Adipocyte (in vitro differentiated cells): ENCODE measurements at regions not wholly inside any gene's neighbourhood (a gene's known extent, or its start where the extent isn't known, plus 50 kb on each side); places are given as distances from the start of the nearest gene placed in this dataset.
"Not testable (repeated sequence)": the region's sequence is repeated elsewhere in the genome, so short reads cannot be mapped to it uniquely, and the experiment has no call there.

Experiments used
- DNase-seq: peaks from one replicate; pipeline ENCODE4 v3.0.0-alpha.2; 2015; ENCODE audit warnings: low read depth
- H3K27me3 ChIP-seq: replicated peaks from 2 replicates; pipeline ENCODE4 v1.7.0; 2013; ENCODE audit warnings: mild to moderate bottlenecking, low read length, moderate library complexity; ENCODE audit not compliant: control insufficient read depth, insufficient read depth
- H3K36me3 ChIP-seq: 2 replicates; pipeline ENCODE4 v1.7.0; 2013; ENCODE audit warnings: low read length, mild to moderate bottlenecking, moderate library complexity; ENCODE audit not compliant: control insufficient read depth, insufficient read depth, severe bottlenecking
- H3K4me1 ChIP-seq: 2 replicates; pipeline ENCODE4 v1.7.0; 2013; ENCODE audit warnings: mild to moderate bottlenecking, low read length, moderate library complexity; ENCODE audit not compliant: control insufficient read depth, insufficient read depth
- H3K4me3 ChIP-seq: 2 replicates; pipeline ENCODE4 v1.7.0; 2013; ENCODE audit warnings: mild to moderate bottlenecking, low read length, moderate library complexity
- H3K9ac ChIP-seq: 2 replicates; pipeline ENCODE4 v1.7.0; 2013; ENCODE audit warnings: mild to moderate bottlenecking, low read length, moderate library complexity
- H3K9me3 ChIP-seq: 2 replicates; pipeline ENCODE4 v1.7.0; 2013; ENCODE audit warnings: mild to moderate bottlenecking, low read length, moderate library complexity; ENCODE audit not compliant: control insufficient read depth

DNA sequence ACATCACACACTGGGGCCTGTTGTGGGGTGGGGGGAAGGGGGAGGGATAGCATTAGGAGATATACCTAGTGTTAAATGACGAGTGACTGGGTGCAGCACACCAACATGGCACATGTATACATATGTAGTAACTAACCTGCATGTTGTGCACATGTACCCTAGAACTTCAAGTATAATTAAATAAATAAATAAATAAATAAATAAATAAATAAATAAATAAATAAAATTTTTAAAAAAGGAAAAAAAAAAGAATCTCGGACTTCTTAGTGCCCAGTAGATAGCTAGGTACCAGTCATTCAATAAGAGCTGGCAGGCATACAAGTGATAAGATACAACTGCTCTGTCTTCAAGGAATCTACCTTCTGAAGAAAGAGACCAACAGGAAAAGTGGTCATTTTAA lies 287.6 kb upstream of the PPARGC1A start:
- H3K4me3 ChIP-seq, H3K36me3 ChIP-seq, H3K9ac ChIP-seq, H3K9me3 ChIP-seq, H3K4me1 ChIP-seq, H3K27me3 ChIP-seq, DNase-seq: not testable (repeated sequence)

GRCh38 chr4:24175707-24176106 lies 285.9 kb upstream of the PPARGC1A start:
- Histone ChIP-seq H3K4me3 (no peak overlapping the region), H3K36me3 (no peaks in the 10 kb centered on the region), H3K9ac (no peak overlapping the region), H3K9me3 (no peaks in the 10 kb centered on the region), H3K4me1 (no peaks in the 10 kb centered on the region), H3K27me3 (no peaks in the 10 kb centered on the region)
- DNase-seq: no peak

DNA sequence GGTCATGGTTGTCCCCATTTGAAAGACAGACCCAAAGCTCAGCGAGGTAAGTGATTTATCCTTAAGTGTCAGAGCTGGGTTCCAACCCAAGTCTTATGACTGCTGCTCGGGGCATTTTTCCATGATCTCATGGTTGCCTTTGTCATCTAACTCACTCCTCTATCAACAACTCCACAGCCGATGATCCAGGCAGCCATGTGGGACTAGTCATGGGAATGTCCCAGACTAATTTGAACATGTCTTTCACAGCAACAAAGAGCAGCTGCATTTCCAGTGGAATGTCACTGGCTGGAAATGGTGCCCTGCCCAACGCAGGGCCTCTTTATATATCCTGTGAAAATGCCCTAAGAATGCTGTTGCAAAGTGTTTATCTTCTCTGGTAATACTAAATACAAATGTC lies 284.8 kb upstream of the PPARGC1A start:
- Histone ChIP-seq H3K9me3 (no peaks in the 10 kb centered on the region), H3K9ac (no peak overlapping the region), H3K4me3 (no peak overlapping the region), H3K4me1 (no peaks in the 10 kb centered on the region), H3K36me3 (no peaks in the 10 kb centered on the region), H3K27me3 (no peaks in the 10 kb centered on the region)
- no peak for DNase-seq

DNA sequence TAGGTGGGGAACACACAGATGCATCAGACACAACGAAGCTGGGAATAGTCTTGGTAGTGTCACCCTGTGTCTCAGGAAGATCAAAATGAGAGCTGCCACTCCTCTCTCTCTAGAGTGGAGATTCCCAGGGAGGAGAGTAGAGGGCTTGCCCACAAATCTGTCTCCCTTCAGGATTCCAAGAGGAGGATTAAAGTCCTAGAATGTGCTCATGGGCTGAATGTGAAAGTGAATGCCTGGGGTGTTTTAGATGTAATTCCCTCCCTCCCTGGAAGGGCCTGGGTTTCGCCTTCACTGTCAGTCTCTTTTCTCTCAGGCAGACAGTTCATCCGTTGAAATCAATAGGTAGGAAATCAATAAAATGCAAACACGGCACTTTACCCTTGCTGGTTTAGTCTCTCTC lies 282.6 kb upstream of the PPARGC1A start:
- Histone ChIP-seq H3K4me3 (no peak overlapping the region), H3K9me3 (no peaks in the 10 kb centered on the region), H3K36me3 (no peaks in the 10 kb centered on the region), H3K27me3 (no peaks in the 10 kb centered on the region), H3K9ac (no peak overlapping the region), H3K4me1 (no peaks in the 10 kb centered on the region)
- no peak for DNase-seq

DNA sequence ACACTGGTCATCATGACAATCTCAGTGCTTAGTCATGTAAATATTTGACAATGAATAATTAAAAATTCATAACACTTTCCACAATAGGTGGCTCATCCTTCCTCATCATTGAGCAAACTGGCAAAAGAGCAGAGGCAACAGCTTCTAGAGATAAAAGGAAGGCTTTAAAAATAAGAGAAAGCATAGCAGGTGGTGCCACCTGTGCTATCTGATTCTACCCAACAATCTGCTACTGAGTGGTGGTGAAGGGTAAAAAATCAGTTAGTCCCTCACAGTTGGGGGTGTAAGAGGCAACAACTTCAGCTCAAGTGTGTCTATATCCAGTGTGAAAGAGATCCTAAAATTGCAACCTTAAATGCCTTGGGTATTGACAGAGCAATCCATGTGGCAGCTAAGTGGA lies 280.1 kb upstream of the PPARGC1A start:
- no peaks in the 10 kb centered on the region for H3K36me3 ChIP-seq
- no peaks in the 10 kb centered on the region for H3K27me3 ChIP-seq
- H3K4me1 ChIP-seq: no peaks in the 10 kb centered on the region
- H3K9ac ChIP-seq: no peak overlapping the region
- no peak for DNase-seq
- no peaks in the 10 kb centered on the region for H3K9me3 ChIP-seq
- no peak overlapping the region for H3K4me3 ChIP-seq

DNA sequence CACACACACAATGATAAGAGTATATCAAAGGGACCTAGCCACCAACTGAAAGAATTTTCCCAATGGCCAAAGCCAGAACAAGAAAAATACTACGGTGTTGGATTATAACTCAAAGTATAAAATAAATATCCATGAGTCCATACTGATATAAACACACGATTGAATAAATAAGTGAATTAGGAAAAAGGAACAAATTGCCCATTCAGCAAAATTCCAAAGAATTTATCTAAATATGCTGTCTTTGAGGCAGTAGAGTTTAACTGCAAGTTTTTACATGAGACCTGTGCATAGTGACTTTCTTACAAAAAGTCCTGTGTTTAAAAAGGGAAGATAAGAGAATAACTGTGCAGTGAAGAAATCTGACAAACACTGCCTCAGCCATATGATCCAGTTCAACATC lies 278.8 kb upstream of the PPARGC1A start:
- Histone ChIP-seq H3K36me3 (no peaks in the 10 kb centered on the region), H3K9me3 (no peaks in the 10 kb centered on the region), H3K4me1 (no peaks in the 10 kb centered on the region), H3K27me3 (no peaks in the 10 kb centered on the region), H3K9ac (no peak overlapping the region), H3K4me3 (no peak overlapping the region)
- no peak for DNase-seq

DNA sequence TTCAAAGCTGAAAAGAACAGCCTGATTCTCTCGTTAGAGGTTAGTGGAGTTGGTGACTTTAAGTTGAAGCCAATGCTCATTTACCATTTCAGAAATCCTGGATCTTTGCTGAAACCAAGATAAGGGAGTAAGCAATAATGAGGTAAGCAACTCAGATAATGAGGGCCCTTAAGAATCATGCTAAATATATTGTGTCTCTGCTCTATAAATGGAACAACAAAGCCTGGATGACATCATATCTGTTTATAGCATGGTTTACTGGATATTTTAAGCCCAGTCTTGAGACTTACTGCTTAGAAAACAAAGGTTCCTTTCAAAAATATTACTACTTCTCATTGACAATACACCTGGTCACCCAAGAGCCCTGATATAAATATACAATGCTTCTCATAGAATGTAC lies 276.7 kb upstream of the PPARGC1A start:
- no peaks in the 10 kb centered on the region for H3K9me3 ChIP-seq
- H3K36me3 ChIP-seq: no peaks in the 10 kb centered on the region
- H3K4me1 ChIP-seq: no peaks in the 10 kb centered on the region
- no peak for DNase-seq
- no peak overlapping the region for H3K4me3 ChIP-seq
- H3K27me3 ChIP-seq: no peaks in the 10 kb centered on the region
- no peak overlapping the region for H3K9ac ChIP-seq

- Histone ChIP-seq H3K4me1 (no peaks in the 10 kb centered on the region), H3K4me3 (no peak overlapping the region), H3K9me3 (no peaks in the 10 kb centered on the region)
Measured at GRCh38 chr4:24164797-24165196, 274.9 kb upstream of the PPARGC1A start.

GRCh38 chr4:24164054-24164693 lies 274.3 kb upstream of the PPARGC1A start:
- Histone ChIP-seq H3K9ac (no peak overlapping the region), H3K27me3 (no peaks in the 10 kb centered on the region)
- no peak for DNase-seq

More at GRCh38 chr4:24164797-24165196, 274.9 kb upstream of the PPARGC1A start:
- Histone ChIP-seq H3K27me3 (no peaks in the 10 kb centered on the region), H3K36me3 (no peaks in the 10 kb centered on the region), H3K9ac (no peak overlapping the region)
- DNase-seq: no peak

DNA sequence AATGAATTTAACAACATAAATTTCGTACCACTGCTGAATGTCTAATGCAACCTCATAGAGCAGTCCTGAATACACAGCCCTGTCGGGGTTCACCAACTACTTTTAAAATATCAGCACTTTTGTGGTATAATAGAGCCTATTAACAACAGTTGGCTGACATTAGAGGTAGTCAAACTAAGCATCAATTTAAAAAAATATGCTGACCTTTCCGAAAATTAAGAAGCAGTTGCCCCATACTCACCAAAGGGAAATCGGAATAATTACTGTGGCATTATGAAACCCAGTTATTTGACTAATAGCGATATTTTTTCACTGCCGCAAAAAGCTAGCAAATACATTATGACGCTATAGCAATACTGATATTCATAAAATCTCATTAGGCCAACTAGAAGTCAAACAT lies 273.5 kb upstream of the PPARGC1A start:
- H3K4me3 ChIP-seq: no peak overlapping the region
- peaks cover 1% of the 10 kb centered on the region for H3K4me1 ChIP-seq
- DNase-seq: no peak
- H3K27me3 ChIP-seq: no peaks in the 10 kb centered on the region
- no peaks in the 10 kb centered on the region for H3K9me3 ChIP-seq
- no peaks in the 10 kb centered on the region for H3K36me3 ChIP-seq
- no peak overlapping the region for H3K9ac ChIP-seq

More at GRCh38 chr4:24164054-24164693, 274.3 kb upstream of the PPARGC1A start:
- Histone ChIP-seq H3K36me3 (no peaks in the 10 kb centered on the region), H3K4me1 (no peaks in the 10 kb centered on the region), H3K4me3 (no peak overlapping the region), H3K9me3 (no peaks in the 10 kb centered on the region)

DNA sequence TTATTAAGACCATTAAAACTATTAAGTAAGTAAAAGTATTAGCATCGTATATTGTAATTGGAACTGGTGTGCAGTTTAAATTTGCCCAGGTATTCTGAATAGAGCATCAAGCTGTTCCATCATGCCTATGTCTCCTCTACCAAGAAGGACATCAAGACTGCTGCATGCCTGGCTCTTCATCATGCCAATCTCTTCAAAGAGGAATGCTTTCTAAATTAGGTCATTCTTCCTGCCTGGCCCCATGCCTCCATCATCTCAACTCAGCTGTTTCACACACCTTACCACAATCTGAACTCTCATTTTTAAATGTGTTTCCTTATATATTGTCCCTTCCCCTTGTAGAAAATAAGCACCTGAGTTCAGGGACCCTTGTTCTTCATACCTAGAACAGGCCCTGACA lies 270.5 kb upstream of the PPARGC1A start:
- Histone ChIP-seq H3K27me3 (no peaks in the 10 kb centered on the region), H3K36me3 (no peaks in the 10 kb centered on the region), H3K9me3 (no peaks in the 10 kb centered on the region), H3K9ac (no peak overlapping the region), H3K4me3 (no peak overlapping the region), H3K4me1 (peaks cover 5% of the 10 kb centered on the region)
- no peak for DNase-seq

- no peaks in the 10 kb centered on the region for H3K36me3 ChIP-seq
- no peaks in the 10 kb centered on the region for H3K9me3 ChIP-seq
- peaks cover 5% of the 10 kb centered on the region for H3K4me1 ChIP-seq
- no peak overlapping the region for H3K4me3 ChIP-seq
- DNase-seq: no peak
- no peaks in the 10 kb centered on the region for H3K27me3 ChIP-seq
- no peak overlapping the region for H3K9ac ChIP-seq
Measured at GRCh38 chr4:24158031-24158430, 268.2 kb upstream of the PPARGC1A start.
